K562 (cell line): ENCODE measurements at regions not wholly inside any gene's neighbourhood (a gene's known extent, or its start where the extent isn't known, plus 50 kb on each side); places are given as distances from the start of the nearest gene placed in this dataset.

Experiments used
- ATAC-seq: fragments of 200-7000 bp; cut with Tn5 transposase; 3 replicates; pipeline ENCODE4 v1.9.1; 2020; ENCODE audit warnings: moderate library complexity
- BruUV-seq: library from RNA; stranded (reverse); fragments of 400-500 nt; replicated peaks from 2 replicates; lab custom pipeline; 2021; lab: Mats Ljungman, UMichigan
- CTCF ChIA-PET: fragments of 300-600 bp; formaldehyde crosslinking; extraction: SDS; loops from one replicate; lab custom pipeline; 2021; ENCODE audit warnings: low intra/inter-chr PET ratio; lab: Yijun Ruan, JAX
- POLR2A ChIA-PET: fragments of 300-600, 350-650 bp; sonication (Branson Sonifier 250); formaldehyde crosslinking; extraction: SDS; loops from one replicate; lab custom pipeline; 2021; ENCODE audit warnings: antibody characterized with exemption, inconsistent platforms; lab: Yijun Ruan, JAX
- DNase-seq, 4 experiments: peaks; one replicate each; pipeline versions ENCODE4 v3.0.0 to v3.0.0-alpha.2; 2011 to 2018; ENCODE audit warnings: low spot score in 3 of 4, mixed read lengths in 3 of 4; ENCODE audit errors: extremely low read depth in 1 of 4
- FAIRE-seq: peaks from 2 replicates; lab custom pipeline; 2011; peaks lifted over from hg19 to GRCh38; lab: Jason Lieb, UNC
- H2AFZ ChIP-seq: 2 replicates; pipeline ENCODE4 v1.6.0; 2011; ENCODE audit warnings: low read depth, low read length, control low read depth, inconsistent platforms
- H3K27ac ChIP-seq: fragments of 200-600 bp; 3 replicates; pipeline ENCODE4 v1.8.0; 2011; ENCODE audit warnings: low read depth, mild to moderate bottlenecking, control low read depth, inconsistent platforms, low read length, moderate library complexity, mixed read lengths; ENCODE audit errors: extremely low read depth
- H3K27me3 ChIP-seq, 2 experiments: fragments of 300-600 bp in 1 of 2; 2 replicates in 1 of 2; 3 replicates in 1 of 2; pipeline versions ENCODE4 v1.6.0 to v1.8.0; 2011; ENCODE audit warnings: inconsistent platforms in 2 of 2, low read length in 2 of 2, mild to moderate bottlenecking in 1 of 2, mixed read lengths in 1 of 2, moderate library complexity in 1 of 2; ENCODE audit not compliant: control insufficient read depth in 2 of 2, insufficient read depth in 2 of 2
- H3K36me3 ChIP-seq: fragments of 300-600 bp; 3 replicates; pipeline ENCODE4 v1.8.0; 2011; ENCODE audit warnings: mild to moderate bottlenecking, low read length, inconsistent platforms; ENCODE audit not compliant: control insufficient read depth, insufficient read depth
- H3K4me1 ChIP-seq, 2 experiments: fragments of 200-600 bp in 1 of 2; replicated peaks in 1 of 2; 2 replicates in 1 of 2; 3 replicates in 1 of 2; pipeline versions ENCODE4 v1.5.1 to v1.8.0; 2011; ENCODE audit warnings: inconsistent platforms in 2 of 2, low read length in 2 of 2, mild to moderate bottlenecking in 1 of 2, mixed read lengths in 1 of 2, moderate library complexity in 1 of 2; ENCODE audit not compliant: control insufficient read depth in 2 of 2, insufficient read depth in 2 of 2
- H3K4me2 ChIP-seq: 2 replicates; pipeline ENCODE4 v1.6.1; 2011; ENCODE audit warnings: low read length, control low read depth, inconsistent platforms, mixed read lengths; ENCODE audit not compliant: insufficient read depth
- H3K4me3 ChIP-seq: fragments of 200-600 bp; sonication (generic), shearing (Covaris generic); 2 replicates; pipeline ENCODE4 v1.5.1; 2016; ENCODE audit warnings: control low read depth, inconsistent platforms
- H3K79me2 ChIP-seq: fragments of 200-600 bp; 3 replicates; pipeline ENCODE4 v1.8.0; 2011; ENCODE audit warnings: low read length, inconsistent platforms; ENCODE audit not compliant: control insufficient read depth, insufficient read depth
- H3K9ac ChIP-seq, 2 experiments: 2 replicates each; pipeline versions ENCODE4 v1.6.0 to v1.6.1; 2011; ENCODE audit warnings: low read depth in 2 of 2, low read length in 2 of 2, control low read depth in 1 of 2, inconsistent platforms in 1 of 2, mild to moderate bottlenecking in 1 of 2, mixed read lengths in 1 of 2; ENCODE audit not compliant: insufficient read depth in 1 of 2
- H3K9me1 ChIP-seq: one replicate; pipeline ENCODE4 v1.6.0; 2011; ENCODE audit warnings: inconsistent platforms, mild to moderate bottlenecking, low read length, moderate library complexity; ENCODE audit not compliant: control insufficient read depth, insufficient read depth
- H3K9me3 ChIP-seq: replicated peaks from 2 replicates; pipeline ENCODE4 v1.5.1; 2011; ENCODE audit warnings: low read depth, low read length, inconsistent platforms; ENCODE audit not compliant: control insufficient read depth, insufficient read depth
- H4K20me1 ChIP-seq: replicated peaks from 2 replicates; pipeline ENCODE4 v1.6.1; 2011; ENCODE audit warnings: low read length, inconsistent platforms, mixed read lengths; ENCODE audit not compliant: control insufficient read depth, insufficient read depth
- ID3 ChIP-seq, 2 experiments: fragments of 250-450 bp in 1 of 2; fragments of 450-650 bp in 1 of 2; sonication (Bioruptor Pico) in 1 of 2; IDR thresholded peaks; 2 replicates each; pipeline versions ENCODE4 v1.6.1 to v1.8.0; 2016 to 2021; ENCODE audit warnings: mild to moderate bottlenecking in 2 of 2, moderate library complexity in 2 of 2, missing compliant biosample characterization in 1 of 2, missing genetic modification characterization in 1 of 2
- MYBL2 ChIP-seq, 2 experiments: fragments of 450-650 bp in 1 of 2; sonication (generic) in 1 of 2; formaldehyde crosslinking in 1 of 2; IDR thresholded peaks; 2 replicates each; pipeline versions ENCODE4 v1.6.1 to v1.8.1; 2017 to 2022; ENCODE audit warnings: borderline replicate concordance in 1 of 2, inconsistent platforms in 1 of 2, low read depth in 1 of 2, mild to moderate bottlenecking in 1 of 2, missing genetic modification reagents in 1 of 2, moderate library complexity in 1 of 2
- NFRKB ChIP-seq: fragments of 450-650 bp; IDR thresholded peaks from 2 replicates; pipeline ENCODE4 v1.6.1; 2016; ENCODE audit warnings: low read depth
- SMARCC2 ChIP-seq: fragments of 450-650 bp; IDR thresholded peaks from 2 replicates; pipeline ENCODE4 v1.6.1; 2017; ENCODE audit warnings: antibody characterized with exemption, moderate library complexity, mild to moderate bottlenecking, low read depth
- ZNF165 ChIP-seq: fragments of 250-450 bp; sonication (Bioruptor Pico); IDR thresholded peaks from 2 replicates; pipeline ENCODE4 v1.4.0; 2020; ENCODE audit warnings: borderline replicate concordance
- ZNF3 ChIP-seq: fragments of 250-450 bp; sonication (Bioruptor Pico); IDR thresholded peaks from 2 replicates; pipeline ENCODE4 v1.5.0; 2021; ENCODE audit warnings: mild to moderate bottlenecking, moderate library complexity
- WGBS: fragments of 100-300 bp; shearing (Covaris generic); methylation state at CpG from one replicate; pipeline ENCODE4 v1.1.6; 2016; ENCODE audit warnings: low coverage, mixed read lengths; ENCODE audit not compliant: insufficient coverage; ENCODE audit errors: missing lambda C conversion rate; 5-methylcytosine and 5-hydroxymethylcytosine counted together
- in situ Hi-C: fragments of 300-500 bp; cut with MboI; formaldehyde crosslinking; loops from 4 replicates; pipeline ENCODE4 v1.15.0; 2018; ENCODE audit warnings: inconsistent platforms, mixed read lengths
- intact Hi-C: fragments of 100-400 bp; cut with micrococcal nuclease; formaldehyde crosslinking; loops from 2 replicates; pipeline ENCODE4 v1.14.2; 2022
- TF ChIP-seq, protein P1 (sequence below): fragments of 200-400 bp; formaldehyde crosslinking; IDR thresholded peaks from 2 replicates; pipeline ENCODE4 v1.6.1; 2017; ENCODE audit warnings: mild to moderate bottlenecking, low read depth, low read length, moderate library complexity

DNA sequence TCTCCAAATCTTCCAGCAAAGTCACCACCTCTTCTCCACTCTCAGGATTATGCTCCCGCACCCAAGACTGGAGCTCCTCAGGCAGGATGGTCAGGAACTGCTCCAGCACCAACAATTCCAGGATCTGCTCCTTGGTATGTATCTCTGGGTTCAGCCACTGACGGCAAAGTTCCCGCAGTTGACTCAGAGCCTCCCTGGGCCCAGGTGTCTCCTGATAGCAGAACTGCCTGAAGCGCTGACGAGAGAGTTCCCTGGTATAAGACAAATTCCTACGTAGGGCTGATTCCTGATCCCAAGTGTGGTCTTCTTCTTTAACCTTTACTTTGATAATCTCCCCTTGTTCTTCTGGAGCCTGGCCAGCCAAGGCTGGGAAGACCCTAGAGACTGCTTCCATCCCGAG is 60.6 kb downstream of the GPX5 start:
- FAIRE-seq: no peak
- no TSS peak for BruUV-seq
- in situ Hi-C loops (no loop called here), intact Hi-C loops (no loop called here)
- no peak for DNase-seq
- Histone ChIP-seq H3K27ac (no peak overlapping the region), H3K9me3 (no peaks in the 10 kb centered on the region), H3K4me2 (no peak overlapping the region), H3K9me1 (no peaks in the 10 kb centered on the region), H3K4me1 (peaks cover 0 to 5% of the 10 kb centered on the region in 2 experiments), H3K27me3 (no peaks in the 10 kb centered on the region), H4K20me1 (no peaks in the 10 kb centered on the region), H3K36me3 (peaks cover 66% of the 10 kb centered on the region; the same call in 2 of the 3 replicates), H3K4me3 (no peak overlapping the region), H3K79me2 (peaks cover 7% of the 10 kb centered on the region; the same call in 2 of the 3 replicates), H3K9ac (no peak overlapping the region), H2AFZ (no peak overlapping the region)
- ChIA-PET CTCF (interaction anchor here (0.7 kb wide), 1 partner anchor 1248 kb away, joined by 3 read pairs; no protein-coding TSS in a partner anchor), POLR2A (interaction anchor here (0.6 to 1.6 kb wide), 8 partner anchors 11 to 719 kb away, joined by 3 to 6 read pairs (median 3); no protein-coding TSS in a partner anchor)
- WGBS: 91% methylated on average over 7 of the region's 7 CpGs
- ATAC-seq: no peak
- TF ChIP-seq ID3 (CRISPR knock-in tag; IDR thresholded peaks at IDR 0.05): no peak
- TF ChIP-seq ID3 (tag; IDR thresholded peaks at IDR 0.05): no peak
- TF ChIP-seq NFRKB: no peak
- no peak for TF ChIP-seq SMARCC2
- TF ChIP-seq, protein P1, sequence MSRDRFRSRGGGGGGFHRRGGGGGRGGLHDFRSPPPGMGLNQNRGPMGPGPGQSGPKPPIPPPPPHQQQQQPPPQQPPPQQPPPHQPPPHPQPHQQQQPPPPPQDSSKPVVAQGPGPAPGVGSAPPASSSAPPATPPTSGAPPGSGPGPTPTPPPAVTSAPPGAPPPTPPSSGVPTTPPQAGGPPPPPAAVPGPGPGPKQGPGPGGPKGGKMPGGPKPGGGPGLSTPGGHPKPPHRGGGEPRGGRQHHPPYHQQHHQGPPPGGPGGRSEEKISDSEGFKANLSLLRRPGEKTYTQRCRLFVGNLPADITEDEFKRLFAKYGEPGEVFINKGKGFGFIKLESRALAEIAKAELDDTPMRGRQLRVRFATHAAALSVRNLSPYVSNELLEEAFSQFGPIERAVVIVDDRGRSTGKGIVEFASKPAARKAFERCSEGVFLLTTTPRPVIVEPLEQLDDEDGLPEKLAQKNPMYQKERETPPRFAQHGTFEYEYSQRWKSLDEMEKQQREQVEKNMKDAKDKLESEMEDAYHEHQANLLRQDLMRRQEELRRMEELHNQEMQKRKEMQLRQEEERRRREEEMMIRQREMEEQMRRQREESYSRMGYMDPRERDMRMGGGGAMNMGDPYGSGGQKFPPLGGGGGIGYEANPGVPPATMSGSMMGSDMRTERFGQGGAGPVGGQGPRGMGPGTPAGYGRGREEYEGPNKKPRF: no peak
- TF ChIP-seq ZNF165 (CRISPR knock-in tag): no peak
- TF ChIP-seq MYBL2 (IDR thresholded peaks at IDR 0.05; ENCODE audit: low read depth): no peak
- no peak for TF ChIP-seq MYBL2 (CRISPR knock-in tag; IDR thresholded peaks at IDR 0.05; ENCODE audit: borderline replicate concordance)
- TF ChIP-seq ZNF3: no peak
